Spleen (tissue), 11 donors: ENCODE measurements at regions not wholly inside any gene's neighbourhood (a gene's known extent, or its start where the extent isn't known, plus 50 kb on each side); places are given as distances from the start of the nearest gene placed in this dataset.

Experiments
- DNase-seq: peaks from one replicate; pipeline ENCODE4 v3.0.0-alpha.2; 2020
- H3K27ac ChIP-seq, 8 donors: fragments of 200-600 bp; sonication (generic) in 7 of 8; 1 replicate in 4 of 8; 2 replicates in 4 of 8; pipeline versions ENCODE4 v1.5.0 to v1.8.0; 2016 to 2021; ENCODE audit warnings: inconsistent platforms in 4 of 8, mild to moderate bottlenecking in 4 of 8, moderate library complexity in 1 of 8
- H3K27me3 ChIP-seq, 7 donors: fragments of 200-600 bp; sonication (generic) in 6 of 7; replicated peaks in 1 of 7; 1 replicate in 4 of 7; 2 replicates in 3 of 7; pipeline versions ENCODE4 v1.5.0 to v1.8.0; 2016 to 2021; ENCODE audit warnings: inconsistent platforms in 3 of 7, mild to moderate bottlenecking in 1 of 7
- H3K36me3 ChIP-seq, 6 donors: fragments of 200-600 bp; sonication (generic) in 5 of 6; 1 replicate in 4 of 6; 2 replicates in 2 of 6; pipeline versions ENCODE4 v1.5.0 to v1.8.0; 2016 to 2021; ENCODE audit warnings: inconsistent platforms in 2 of 6
- H3K4me1 ChIP-seq, 6 donors: fragments of 200-600 bp; sonication (generic) in 5 of 6; 1 replicate in 3 of 6; 2 replicates in 3 of 6; pipeline versions ENCODE4 v1.5.0 to v1.8.0; 2016 to 2021; ENCODE audit warnings: inconsistent platforms in 3 of 6
- H3K4me3 ChIP-seq, 8 donors: fragments of 200-600 bp; sonication (generic) in 7 of 8; 1 replicate in 4 of 8; 2 replicates in 4 of 8; pipeline versions ENCODE4 v1.5.0 to v1.8.0; 2016 to 2021; ENCODE audit warnings: inconsistent platforms in 4 of 8, mild to moderate bottlenecking in 4 of 8, moderate library complexity in 2 of 8
- H3K9me3 ChIP-seq, 8 donors: fragments of 200-600 bp; sonication (generic) in 7 of 8; 1 replicate in 4 of 8; 2 replicates in 4 of 8; pipeline versions ENCODE4 v1.5.0 to v1.8.0; 2016 to 2021; ENCODE audit warnings: inconsistent platforms in 4 of 8
- CTCF ChIP-seq, 11 experiments: fragments of 200-600 bp in 7 of 11; fragments of 450-650 bp in 4 of 11; sonication (generic) in 4 of 11; IDR thresholded peaks in 8 of 11; conservative IDR thresholded peaks in 3 of 11; 1 replicate in 7 of 11; 2 replicates in 4 of 11; pipeline versions ENCODE4 v1.4.0 to v1.8.0; 2016 to 2021; ENCODE audit warnings: antibody characterized with exemption in 11 of 11, inconsistent platforms in 4 of 11, mild to moderate bottlenecking in 1 of 11
- POLR2A ChIP-seq, 3 donors: fragments of 450-650 bp; IDR thresholded peaks; one replicate each; pipeline ENCODE4 v1.5.1; 2017; ENCODE audit warnings: antibody characterized with exemption in 3 of 3, mild to moderate bottlenecking in 1 of 3
- POLR2AphosphoS5 ChIP-seq, 3 donors: sonication (generic); formaldehyde crosslinking; IDR thresholded peaks; one replicate each; pipeline ENCODE4 v1.5.1; 2017; ENCODE audit warnings: antibody characterized with exemption in 3 of 3
- WGBS, 5 donors: extraction: QIAGEN DNeasy Blood & Tissue Kit in 3 of 5; methylation state at CpG; one replicate each; pipeline versions ENCODE4 v1.1.5 to v1.1.7; 2013 to 2018; 5-methylcytosine and 5-hydroxymethylcytosine counted together
- intact Hi-C: fragments of 100-400 bp; cut with DNase I; formaldehyde crosslinking; loops from one replicate; pipeline ENCODE4 v1.15.0; 2023; ENCODE audit warnings: low total_unique reads
- donor health status: healthy with polysubstance abuse.
- donor health status: DM: no; HTN: no; CAD: no; lungs with moderate emphysema.
- donor health status: DM: no; HTN: no; CAD: no.
- donor health status: Bipolar disorder and iron deficiency.
- donor health status: healthy.
- donor health status: DM: no; HTN: no; CAD: no.
- donor health status: DM: yes; HTN: yes; CAD: no.

- DNase-seq, result no peak
- no peak for TF ChIP-seq POLR2A (IDR thresholded peaks at IDR 0.05)
- TF ChIP-seq CTCF (IDR thresholded peaks at IDR 0.05 in 8 of 11, conservative IDR thresholded peaks at IDR 0.05 in 3 of 11), result peak in 1 of 11 experiments; percentile 17
- Histone ChIP-seq H3K4me3 (no peak overlapping the region), H3K27me3 (no peaks in the 10 kb centered on the region), H3K9me3 (peaks cover 0 to 13% (median 2%) of the 10 kb centered on the region in 8 donors), H3K36me3 (no peaks in the 10 kb centered on the region), H3K4me1 (no peaks in the 10 kb centered on the region), H3K27ac (peak overlapping the region in 2 of 8 donors; percentile 1 to 59)
- intact Hi-C loops, result no loop called here
- 40 to 46% (median 44%) methylated on average over 3 of the region's 3 CpGs for WGBS, 5 donors
Measured at GRCh38 chr2:4420032-4420431, 716.7 kb downstream of the DCDC2C start.

GRCh38 chr2:4424153-4424552 is 720.8 kb downstream of the DCDC2C start:
- Histone ChIP-seq H3K4me1 (no peaks in the 10 kb centered on the region), H3K27ac (no peak overlapping the region), H3K36me3 (no peaks in the 10 kb centered on the region), H3K9me3 (peaks cover 0 to under 1% (median 0%) of the 10 kb centered on the region in 8 donors), H3K4me3 (no peak overlapping the region), H3K27me3 (no peaks in the 10 kb centered on the region)
- no peak for DNase-seq
- 87 to 97% (median 92%) methylated on average over 6 of the region's 6 CpGs for WGBS, 5 donors
- intact Hi-C loops, result no loop called here
- TF ChIP-seq CTCF (IDR thresholded peaks at IDR 0.05 in 8 of 11, conservative IDR thresholded peaks at IDR 0.05 in 3 of 11) (no peak), POLR2AphosphoS5 (IDR thresholded peaks at IDR 0.05) (no peak), POLR2A (IDR thresholded peaks at IDR 0.05) (no peak)

GRCh38 chr2:4427083-4427482 is 723.7 kb downstream of the DCDC2C start:
- intact Hi-C loops, result no loop called here
- WGBS, 5 donors, result 76 to 86% (median 77%) methylated on average over 5 of the region's 5 CpGs
- Histone ChIP-seq H3K4me3 (no peak overlapping the region), H3K27me3 (no peaks in the 10 kb centered on the region), H3K9me3 (no peaks in the 10 kb centered on the region), H3K4me1 (no peaks in the 10 kb centered on the region), H3K27ac (no peak overlapping the region), H3K36me3 (no peaks in the 10 kb centered on the region)
- no peak for DNase-seq
- TF ChIP-seq CTCF (IDR thresholded peaks at IDR 0.05 in 8 of 11, conservative IDR thresholded peaks at IDR 0.05 in 3 of 11) (no peak), POLR2A (IDR thresholded peaks at IDR 0.05) (no peak), POLR2AphosphoS5 (IDR thresholded peaks at IDR 0.05) (no peak)

DNA sequence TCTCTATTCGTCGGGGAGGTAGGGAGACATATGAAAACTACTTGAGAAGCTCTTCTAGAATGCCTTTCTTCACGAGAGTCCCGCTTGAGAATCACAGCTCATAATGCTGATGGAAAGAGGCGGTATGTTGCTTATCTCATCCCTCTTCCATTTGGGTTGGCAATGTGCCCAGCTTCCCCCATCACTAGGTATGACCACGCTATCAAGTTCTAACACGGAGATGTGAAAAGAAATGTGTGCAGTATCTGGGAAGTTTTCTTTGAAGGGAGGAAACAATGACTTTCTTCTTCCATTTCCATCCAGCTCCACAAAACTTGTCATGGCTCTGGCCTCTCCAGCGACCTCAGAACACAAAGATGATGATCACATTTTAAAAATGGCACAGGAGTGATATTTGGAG is 742.4 kb downstream of the DCDC2C start:
- 72 to 84% (median 74%) methylated on average over 8 of the region's 8 CpGs for WGBS, 5 donors
- no peak for DNase-seq
- Histone ChIP-seq H3K27ac (no peak overlapping the region), H3K9me3 (peaks cover 0 to 7% (median 3%) of the 10 kb centered on the region in 8 donors), H3K27me3 (no peaks in the 10 kb centered on the region), H3K4me3 (no peak overlapping the region), H3K36me3 (no peaks in the 10 kb centered on the region), H3K4me1 (no peaks in the 10 kb centered on the region)
- TF ChIP-seq POLR2A (IDR thresholded peaks at IDR 0.05) (no peak), CTCF (IDR thresholded peaks at IDR 0.05 in 8 of 11, conservative IDR thresholded peaks at IDR 0.05 in 3 of 11) (no peak), POLR2AphosphoS5 (IDR thresholded peaks at IDR 0.05) (no peak)
- intact Hi-C loops, result no loop called here
